ENCODE measurements at regions not wholly inside any gene's neighbourhood (a gene's known extent, or its start where the extent isn't known, plus 50 kb on each side); places are given as distances from the start of the nearest gene placed in this dataset.

GRCh38 chr10:65566906-65567305 is 1358.9 kb upstream of the LRRTM3 start:
- no peak overlapping the region for H3K4me3 ChIP-seq (replicated peaks in 1 of 2; ENCODE audit: low read depth in 2 of 2, low read length in 2 of 2)
- no peak for DNase-seq (ENCODE audit: low read depth in 2 of 2)
- no peak for TF ChIP-seq CTCF (IDR thresholded peaks at IDR 0.05; ENCODE audit: low read depth, low read length)

GRCh38 chr10:65570143-65571010 is 1355.5 kb upstream of the LRRTM3 start:
- DNase-seq (ENCODE audit: low read depth in 2 of 2) = peak; percentile 57 to 60
- no peak for TF ChIP-seq CTCF (IDR thresholded peaks at IDR 0.05; ENCODE audit: low read depth, low read length)
- H3K4me3 ChIP-seq (replicated peaks in 1 of 2; ENCODE audit: low read depth in 2 of 2, low read length in 2 of 2) = peak overlapping the region; percentile 54 to 61

GRCh38 chr10:65571011-65571570 is 1354.7 kb upstream of the LRRTM3 start:
- DNase-seq (ENCODE audit: low read depth in 2 of 2) = peak; percentile 6 to 18
- peak overlapping the region; percentile 54 to 61 for H3K4me3 ChIP-seq (replicated peaks in 1 of 2; ENCODE audit: low read depth in 2 of 2, low read length in 2 of 2)
- TF ChIP-seq CTCF (IDR thresholded peaks at IDR 0.05; ENCODE audit: low read depth, low read length) = no peak

- no peak overlapping the region for H3K4me3 ChIP-seq (replicated peaks in 1 of 2; ENCODE audit: low read depth in 2 of 2, low read length in 2 of 2)
- DNase-seq (ENCODE audit: low read depth in 2 of 2) = no peak
- TF ChIP-seq CTCF (IDR thresholded peaks at IDR 0.05; ENCODE audit: low read depth, low read length) = no peak
Measured at GRCh38 chr10:65581426-65582026, 1344.3 kb upstream of the LRRTM3 start.

- H3K4me3 ChIP-seq (replicated peaks in 1 of 2; ENCODE audit: low read depth in 2 of 2, low read length in 2 of 2) = no peak overlapping the region
- TF ChIP-seq CTCF (IDR thresholded peaks at IDR 0.05; ENCODE audit: low read depth, low read length) = no peak
- no peak for DNase-seq (ENCODE audit: low read depth in 2 of 2)
Measured at GRCh38 chr10:65602182-65602865, 1323.5 kb upstream of the LRRTM3 start.

GRCh38 chr10:65611592-65611991 is 1314.2 kb upstream of the LRRTM3 start:
- no peak overlapping the region for H3K4me3 ChIP-seq (replicated peaks in 1 of 2; ENCODE audit: low read depth in 2 of 2, low read length in 2 of 2)
- DNase-seq (ENCODE audit: low read depth in 2 of 2) = peak; percentile 33 to 44
- no peak for TF ChIP-seq CTCF (IDR thresholded peaks at IDR 0.05; ENCODE audit: low read depth, low read length)
